ENCODE measurements at regions not wholly inside any gene's neighbourhood (a gene's known extent, or its start where the extent isn't known, plus 50 kb on each side); places are given as distances from the start of the nearest gene placed in this dataset.

DNA sequence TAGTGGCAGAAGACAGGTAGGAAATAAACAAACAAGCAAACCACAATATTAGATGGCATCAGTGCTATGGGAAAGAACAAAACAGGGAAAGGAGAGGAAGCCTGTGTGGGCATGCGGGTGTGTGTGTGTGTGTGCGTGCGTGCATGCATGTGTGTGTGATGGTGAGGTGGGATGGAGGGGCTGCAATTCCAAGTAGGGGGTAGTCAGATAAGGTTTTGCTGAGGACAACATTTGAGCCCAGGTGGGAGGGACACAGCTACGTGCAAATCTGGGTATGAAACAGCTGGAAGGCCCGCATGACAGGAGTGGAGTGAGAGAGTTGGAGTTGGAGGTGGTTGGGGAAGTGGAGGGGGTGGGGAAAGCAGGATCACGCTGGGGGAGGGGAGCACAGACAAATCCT is 121.0 kb upstream of the PARD3 start:
- Histone ChIP-seq H3K27ac (no peak overlapping the region), H2AFZ (peak overlapping the region; percentile 61), H3K36me3 (ENCODE audit: control insufficient read depth, insufficient read depth, low read length) (no peaks in the 10 kb centered on the region), H3K9me3 (ENCODE audit: control insufficient read depth, low read length) (no peaks in the 10 kb centered on the region), H3K4me2 (ENCODE audit: low read length) (no peak overlapping the region), H3K4me1 (no peaks in the 10 kb centered on the region), H3K79me2 (no peaks in the 10 kb centered on the region), H3K27me3 (ENCODE audit: control insufficient read depth, insufficient read depth, low read length) (no peaks in the 10 kb centered on the region), H3K4me3 (ENCODE audit: low read depth, low read length) (no peak overlapping the region), H3K9ac (no peak overlapping the region)
- TF ChIP-seq, protein P1, sequence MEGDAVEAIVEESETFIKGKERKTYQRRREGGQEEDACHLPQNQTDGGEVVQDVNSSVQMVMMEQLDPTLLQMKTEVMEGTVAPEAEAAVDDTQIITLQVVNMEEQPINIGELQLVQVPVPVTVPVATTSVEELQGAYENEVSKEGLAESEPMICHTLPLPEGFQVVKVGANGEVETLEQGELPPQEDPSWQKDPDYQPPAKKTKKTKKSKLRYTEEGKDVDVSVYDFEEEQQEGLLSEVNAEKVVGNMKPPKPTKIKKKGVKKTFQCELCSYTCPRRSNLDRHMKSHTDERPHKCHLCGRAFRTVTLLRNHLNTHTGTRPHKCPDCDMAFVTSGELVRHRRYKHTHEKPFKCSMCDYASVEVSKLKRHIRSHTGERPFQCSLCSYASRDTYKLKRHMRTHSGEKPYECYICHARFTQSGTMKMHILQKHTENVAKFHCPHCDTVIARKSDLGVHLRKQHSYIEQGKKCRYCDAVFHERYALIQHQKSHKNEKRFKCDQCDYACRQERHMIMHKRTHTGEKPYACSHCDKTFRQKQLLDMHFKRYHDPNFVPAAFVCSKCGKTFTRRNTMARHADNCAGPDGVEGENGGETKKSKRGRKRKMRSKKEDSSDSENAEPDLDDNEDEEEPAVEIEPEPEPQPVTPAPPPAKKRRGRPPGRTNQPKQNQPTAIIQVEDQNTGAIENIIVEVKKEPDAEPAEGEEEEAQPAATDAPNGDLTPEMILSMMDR (IDR thresholded peaks at IDR 0.05): no peak

DNA sequence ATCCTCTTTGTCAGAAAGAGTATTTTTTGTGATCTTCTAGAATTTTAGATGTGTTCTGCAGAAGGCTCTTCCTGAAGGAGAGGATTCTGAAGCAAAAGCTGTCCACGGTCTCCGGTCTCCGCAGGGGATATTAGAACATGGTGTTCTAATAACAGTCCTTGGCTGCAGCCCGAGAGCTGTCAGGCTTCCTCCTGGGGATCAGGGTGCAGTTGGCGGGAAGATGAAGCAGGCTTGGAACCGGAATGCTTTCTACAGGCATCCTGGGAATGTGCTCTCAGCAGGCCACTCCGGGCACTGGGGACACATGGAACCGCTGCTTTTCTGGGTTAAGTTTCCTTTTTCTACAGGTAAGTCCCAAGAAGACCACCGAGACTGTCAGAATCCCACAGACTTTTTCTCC is 118.6 kb upstream of the PARD3 start:
- no peak overlapping the region for H3K4me2 ChIP-seq (ENCODE audit: low read length)
- no peak overlapping the region for H3K9ac ChIP-seq
- no peak overlapping the region for H2AFZ ChIP-seq
- no peak overlapping the region for H3K27ac ChIP-seq
- no peaks in the 10 kb centered on the region for H3K36me3 ChIP-seq (ENCODE audit: control insufficient read depth, insufficient read depth, low read length)
- H3K4me1 ChIP-seq: no peaks in the 10 kb centered on the region
- no peak overlapping the region for H3K4me3 ChIP-seq (ENCODE audit: low read depth, low read length)
- H3K27me3 ChIP-seq (ENCODE audit: control insufficient read depth, insufficient read depth, low read length): no peaks in the 10 kb centered on the region
- TF ChIP-seq, protein P1 (IDR thresholded peaks at IDR 0.05): no peak
- no peaks in the 10 kb centered on the region for H3K79me2 ChIP-seq
- no peaks in the 10 kb centered on the region for H3K9me3 ChIP-seq (ENCODE audit: control insufficient read depth, low read length)

DNA sequence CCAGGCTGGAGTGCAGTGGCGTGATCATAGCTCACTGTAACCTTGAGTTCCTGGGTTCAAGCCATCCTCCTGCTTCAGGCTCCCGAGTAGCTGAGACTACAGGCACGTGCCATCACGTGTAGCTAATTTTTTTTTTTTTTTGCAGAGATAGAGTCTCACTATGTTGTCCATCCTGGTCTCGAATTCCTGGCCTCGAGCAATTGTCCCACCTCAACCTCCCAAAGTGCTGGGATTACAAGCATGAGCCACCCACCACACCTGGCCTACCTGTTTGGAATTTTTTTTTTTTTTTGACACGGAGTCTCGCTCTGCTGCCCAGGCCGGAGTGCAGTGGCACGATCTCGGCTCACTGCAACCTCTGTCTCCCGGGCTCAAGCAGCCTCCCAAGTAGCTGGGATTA is 117.1 kb upstream of the PARD3 start:
- H3K9me3 ChIP-seq (ENCODE audit: control insufficient read depth, low read length): no peaks in the 10 kb centered on the region
- no peak overlapping the region for H3K4me3 ChIP-seq (ENCODE audit: low read depth, low read length)
- H3K9ac ChIP-seq: no peak overlapping the region
- no peak overlapping the region for H3K4me2 ChIP-seq (ENCODE audit: low read length)
- H3K27me3 ChIP-seq (ENCODE audit: control insufficient read depth, insufficient read depth, low read length): no peaks in the 10 kb centered on the region
- no peaks in the 10 kb centered on the region for H3K79me2 ChIP-seq
- no peak overlapping the region for H3K27ac ChIP-seq
- no peak overlapping the region for H2AFZ ChIP-seq
- TF ChIP-seq, protein P1 (IDR thresholded peaks at IDR 0.05): no peak
- no peaks in the 10 kb centered on the region for H3K4me1 ChIP-seq
- H3K36me3 ChIP-seq (ENCODE audit: control insufficient read depth, insufficient read depth, low read length): no peaks in the 10 kb centered on the region

DNA sequence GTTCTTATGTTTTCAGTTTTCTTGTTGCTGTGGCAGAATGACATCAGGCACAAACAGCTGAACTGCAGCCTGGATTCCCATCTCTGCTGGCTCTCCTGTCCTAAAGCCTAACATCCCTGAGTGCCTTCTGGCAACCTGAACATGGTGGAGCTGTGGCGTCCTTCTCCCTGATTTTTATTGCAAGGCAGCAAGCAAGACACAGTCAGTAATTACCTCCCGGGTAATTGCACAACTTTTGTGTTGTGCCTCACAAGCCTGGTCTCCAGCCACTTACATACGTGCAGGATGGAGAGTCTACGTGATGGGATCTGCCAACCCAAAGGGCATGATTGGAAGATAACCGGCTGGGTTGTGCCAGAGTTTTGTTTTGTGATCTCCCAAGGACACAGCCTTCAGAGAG is 116.1 kb upstream of the PARD3 start:
- no peaks in the 10 kb centered on the region for H3K79me2 ChIP-seq
- no peaks in the 10 kb centered on the region for H3K36me3 ChIP-seq (ENCODE audit: control insufficient read depth, insufficient read depth, low read length)
- no peak overlapping the region for H3K27ac ChIP-seq
- no peak overlapping the region for H2AFZ ChIP-seq
- TF ChIP-seq, protein P1 (IDR thresholded peaks at IDR 0.05): no peak
- H3K4me1 ChIP-seq: no peaks in the 10 kb centered on the region
- H3K4me2 ChIP-seq (ENCODE audit: low read length): no peak overlapping the region
- no peak overlapping the region for H3K4me3 ChIP-seq (ENCODE audit: low read depth, low read length)
- no peaks in the 10 kb centered on the region for H3K27me3 ChIP-seq (ENCODE audit: control insufficient read depth, insufficient read depth, low read length)
- H3K9ac ChIP-seq: no peak overlapping the region
- H3K9me3 ChIP-seq (ENCODE audit: control insufficient read depth, low read length): no peaks in the 10 kb centered on the region

DNA sequence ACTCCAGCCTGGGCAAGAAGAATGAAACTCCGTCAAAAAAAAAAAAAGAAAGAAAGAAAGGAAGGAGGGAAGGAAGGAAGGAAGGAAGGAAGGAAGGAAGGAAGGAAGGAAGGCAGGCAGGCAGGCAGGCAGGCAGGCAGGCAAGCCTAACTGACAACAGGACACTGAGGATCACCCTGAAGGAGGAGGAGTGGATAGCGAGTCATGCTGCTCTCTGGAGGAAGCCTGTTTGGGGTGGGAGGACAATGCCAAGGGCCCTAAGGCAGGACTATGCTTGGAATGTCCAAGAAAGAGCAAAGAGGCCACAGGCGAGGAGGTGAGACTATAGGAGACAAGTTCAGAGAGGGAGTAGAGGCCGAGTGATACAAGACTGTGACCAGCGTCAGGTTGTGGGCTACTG is 107.0 kb upstream of the PARD3 start:
- no peak overlapping the region for H2AFZ ChIP-seq
- no peak overlapping the region for H3K4me2 ChIP-seq (ENCODE audit: low read length)
- H3K9me3 ChIP-seq (ENCODE audit: control insufficient read depth, low read length): no peaks in the 10 kb centered on the region
- no peaks in the 10 kb centered on the region for H3K36me3 ChIP-seq (ENCODE audit: control insufficient read depth, insufficient read depth, low read length)
- TF ChIP-seq, protein P1 (IDR thresholded peaks at IDR 0.05): no peak
- H3K27me3 ChIP-seq (ENCODE audit: control insufficient read depth, insufficient read depth, low read length): no peaks in the 10 kb centered on the region
- H3K4me1 ChIP-seq: no peaks in the 10 kb centered on the region
- no peak overlapping the region for H3K4me3 ChIP-seq (ENCODE audit: low read depth, low read length)
- H3K79me2 ChIP-seq: no peaks in the 10 kb centered on the region
- no peak overlapping the region for H3K27ac ChIP-seq
- no peak overlapping the region for H3K9ac ChIP-seq
